Stimulated activated CD4-positive, alpha-beta T cell treated with anti-CD3 and anti-CD28 coated beads, Interleukin-1b, Interleukin-23, amount 100 ng/mL, for 1 hour (primary cell): ENCODE measurements at regions not wholly inside any gene's neighbourhood (a gene's known extent, or its start where the extent isn't known, plus 50 kb on each side); places are given as distances from the start of the nearest gene placed in this dataset.

ENCODE experiments used
- DNase-seq, 2 donors: peaks; one replicate each; pipeline ENCODE4 v3.0.0-alpha.2; 2020; ENCODE audit warnings: low read depth in 2 of 2

DNA sequence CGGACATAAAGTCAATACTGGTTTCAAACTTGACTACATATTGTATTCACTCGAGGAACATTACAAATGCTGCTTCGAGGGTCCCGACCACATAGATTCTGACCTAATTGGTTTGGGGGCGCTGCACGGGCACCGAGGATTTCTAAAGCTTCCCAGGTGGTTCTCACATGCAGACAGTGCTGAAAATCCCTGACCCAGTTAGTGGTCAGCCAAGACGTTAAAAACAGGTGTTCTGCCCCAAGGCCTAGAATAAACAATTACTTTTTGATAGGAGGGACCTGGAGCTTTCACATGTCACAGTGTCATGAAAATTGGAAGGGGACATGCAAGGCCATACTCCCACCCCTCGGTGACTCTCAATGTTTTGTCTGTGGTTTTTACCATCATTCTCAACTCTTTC, 368.9 kb downstream of the RNF144A start:
- no peak for DNase-seq

DNA sequence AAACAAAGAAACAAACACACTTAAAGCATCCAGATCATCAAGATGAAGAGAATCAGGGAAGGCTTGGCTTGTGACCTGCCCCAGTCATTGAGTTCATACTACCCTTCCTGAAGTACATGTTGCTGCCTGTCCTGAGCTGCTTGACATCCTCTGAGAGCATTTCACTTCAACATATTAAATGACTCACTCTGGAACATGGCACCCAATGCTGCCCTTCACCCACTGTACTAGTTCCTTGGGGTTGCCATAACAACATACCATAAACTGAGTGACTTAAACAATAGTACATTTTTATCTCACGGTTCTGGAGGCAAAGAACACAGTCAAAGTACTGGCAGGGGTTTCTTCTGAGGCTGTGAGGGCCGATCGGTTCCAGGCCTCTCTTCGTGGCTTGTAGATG, 371.3 kb downstream of the RNF144A start:
- DNase-seq: no peak

DNA sequence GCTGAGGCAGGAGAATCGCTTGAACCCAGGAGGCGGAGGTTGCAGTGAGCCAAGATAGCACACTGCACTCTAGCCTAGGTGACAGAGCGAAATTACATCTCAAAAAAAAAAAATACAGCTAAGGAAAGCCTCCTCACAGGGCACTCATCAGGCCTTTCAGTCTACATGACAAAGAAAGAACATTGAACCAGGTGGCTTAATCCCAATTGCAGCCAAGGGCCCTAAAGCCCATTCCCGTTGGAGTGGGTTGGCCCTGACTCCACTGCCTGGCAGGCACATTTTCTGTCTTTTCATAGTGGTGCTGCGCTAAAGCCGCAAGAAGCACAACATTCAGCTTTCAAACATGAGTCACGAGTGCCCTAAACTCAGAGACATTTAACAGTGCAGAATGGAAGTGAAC, 372.5 kb downstream of the RNF144A start:
- no peak for DNase-seq

DNA sequence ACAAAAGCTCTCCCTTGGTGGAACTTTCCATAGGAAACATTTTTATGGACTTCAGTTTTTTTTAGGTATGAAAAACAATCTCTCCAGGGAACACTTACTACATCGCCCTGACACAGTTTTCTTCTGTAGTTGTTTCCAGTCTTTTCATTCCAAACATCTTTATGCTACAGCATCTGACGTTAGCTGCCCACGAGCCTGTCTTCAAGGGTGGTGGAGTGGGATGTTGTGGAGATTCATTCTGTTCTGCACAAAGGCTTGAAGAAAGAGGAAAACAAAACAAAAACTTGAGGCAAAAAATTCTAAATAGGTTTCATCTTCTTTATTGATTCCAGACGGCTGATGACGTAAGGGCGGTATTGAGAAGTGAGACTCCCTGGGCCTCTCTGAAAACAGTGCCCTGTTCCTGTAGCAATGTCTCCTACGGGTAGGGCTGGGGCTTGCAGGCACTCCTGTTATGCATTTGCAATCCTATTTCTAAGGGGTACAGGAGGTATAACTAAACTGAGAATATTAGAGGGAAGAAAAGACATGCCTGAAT, 375.0 kb downstream of the RNF144A start:
- DNase-seq: no peak

DNA sequence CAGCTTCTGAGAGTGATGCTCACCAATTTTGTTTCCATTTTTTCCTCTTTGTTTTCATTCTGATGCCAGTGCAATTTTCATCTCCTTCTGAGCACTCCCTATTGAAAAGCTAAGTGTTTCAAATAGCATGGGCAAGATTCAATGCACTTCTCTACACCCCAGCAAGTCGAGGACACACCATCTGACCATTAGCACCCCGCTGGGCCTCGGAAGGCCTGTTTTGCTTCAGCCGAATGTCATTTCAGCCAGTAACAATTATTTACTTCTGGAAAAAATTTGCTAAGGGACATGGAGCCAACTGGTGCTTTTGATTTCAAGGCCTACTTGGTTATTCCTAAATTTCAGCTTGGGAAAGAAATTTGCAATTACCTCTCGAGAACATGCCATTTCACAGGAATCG, 392.4 kb downstream of the RNF144A start:
- DNase-seq: no peak

DNA sequence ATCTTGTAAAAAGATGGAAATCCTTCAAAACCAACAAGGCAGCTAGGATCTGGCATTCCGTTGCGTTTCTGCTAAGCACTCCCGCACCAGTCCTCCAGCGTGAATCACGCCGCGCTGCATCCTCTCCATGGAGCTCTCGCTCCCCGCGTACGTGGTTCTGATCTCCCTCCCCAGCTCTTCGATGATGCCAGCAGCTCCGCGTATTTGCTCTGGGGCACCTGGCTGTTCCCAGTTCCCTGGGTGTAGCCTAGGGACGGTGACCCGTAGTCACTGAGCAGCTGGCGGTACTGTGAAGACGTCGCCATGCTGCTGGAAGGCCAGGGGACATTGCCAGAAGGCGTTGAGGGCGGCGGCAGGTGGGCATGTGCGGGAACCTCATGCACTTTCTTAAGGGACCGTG, 407.5 kb downstream of the RNF144A start:
- no peak for DNase-seq

DNA sequence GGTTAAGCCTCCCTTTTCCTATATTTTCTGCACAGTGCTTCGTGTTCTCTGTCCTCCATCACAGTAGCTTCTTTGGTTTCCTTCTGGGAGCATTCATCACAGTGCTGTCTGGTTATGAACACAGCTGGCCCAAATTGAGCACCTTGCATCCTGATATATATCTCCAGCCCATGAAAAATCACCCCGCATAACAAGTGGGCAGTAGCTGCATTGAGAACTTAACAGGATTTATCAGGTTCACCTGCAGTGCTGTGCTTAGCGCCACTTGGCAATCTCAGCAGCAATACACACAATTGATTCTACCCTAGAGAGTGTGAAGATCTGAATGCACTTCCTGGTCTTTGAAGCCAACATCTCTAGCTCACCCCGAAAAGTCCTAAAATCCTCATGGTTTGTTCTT, 408.0 kb downstream of the RNF144A start:
- no peak for DNase-seq

DNA sequence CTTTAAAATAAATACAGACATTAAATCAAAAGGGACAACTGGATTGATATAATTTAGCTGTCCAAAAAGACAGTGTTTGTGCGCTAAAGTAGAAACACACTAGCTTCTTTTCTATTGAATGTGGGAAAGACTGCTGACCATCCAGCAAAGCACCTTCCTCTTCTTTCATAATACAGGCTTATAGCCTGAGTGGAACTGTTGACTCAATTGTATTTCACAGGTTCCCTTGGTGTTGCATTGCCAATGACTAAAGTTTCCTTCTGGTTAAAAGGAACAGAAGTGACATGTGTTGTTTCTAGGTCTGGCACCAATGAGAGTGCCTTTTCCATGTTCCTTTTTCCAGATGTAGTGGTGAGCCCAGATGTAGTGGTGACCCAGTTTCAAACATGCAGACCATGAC, 412.3 kb downstream of the RNF144A start:
- DNase-seq: no peak

DNA sequence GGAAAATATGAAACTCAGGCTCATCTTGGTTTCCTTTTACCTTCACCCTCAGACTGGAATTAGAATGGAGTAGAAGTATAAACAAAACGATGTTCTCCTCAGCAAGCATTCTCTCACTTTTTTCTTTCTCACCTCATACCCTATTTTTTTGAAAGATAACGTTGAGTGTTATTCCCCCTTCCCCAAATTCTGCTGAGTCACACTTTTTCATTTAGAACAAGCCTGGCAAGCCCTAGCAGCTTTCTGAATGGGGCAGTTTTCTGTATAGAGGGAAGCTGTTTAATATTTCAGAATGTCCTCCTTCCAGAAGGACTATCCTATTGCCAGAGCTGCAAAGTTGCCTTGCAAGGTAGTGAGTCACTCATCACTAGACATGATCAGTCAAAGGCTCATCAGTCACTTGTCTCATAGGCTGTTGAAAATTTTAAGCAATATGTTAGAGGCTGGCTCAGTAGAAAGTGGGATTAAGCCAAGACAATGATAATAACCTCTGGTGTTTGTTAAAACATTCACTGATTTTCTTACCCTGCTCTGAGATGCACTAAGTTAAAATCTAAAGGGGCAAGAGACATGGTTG, 416.1 kb downstream of the RNF144A start:
- DNase-seq: no peak

DNA sequence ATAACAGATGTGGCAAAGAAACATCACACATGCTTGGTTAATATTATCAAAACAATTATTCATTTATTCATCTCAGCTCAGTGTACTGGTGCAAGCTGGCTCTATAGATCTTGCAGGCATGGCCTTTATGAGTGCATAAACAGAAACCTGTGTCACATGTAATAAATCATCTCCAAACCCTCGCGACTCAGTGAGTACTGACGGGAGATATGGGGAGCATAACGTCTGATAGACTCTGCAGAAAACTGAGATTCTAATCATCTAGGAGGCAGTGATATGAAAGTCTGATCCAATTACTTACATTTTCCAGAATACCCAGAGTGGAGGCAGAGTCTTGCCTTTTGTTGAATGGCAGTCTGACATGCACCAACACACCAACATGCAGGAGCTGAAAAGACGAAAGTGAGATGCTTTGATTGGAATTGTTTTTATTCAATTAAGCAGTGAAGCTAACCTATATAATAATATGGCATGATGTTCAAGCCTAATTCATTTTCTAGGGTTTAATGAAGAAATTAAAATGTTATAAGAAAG, 416.8 kb downstream of the RNF144A start:
- DNase-seq: no peak

DNA sequence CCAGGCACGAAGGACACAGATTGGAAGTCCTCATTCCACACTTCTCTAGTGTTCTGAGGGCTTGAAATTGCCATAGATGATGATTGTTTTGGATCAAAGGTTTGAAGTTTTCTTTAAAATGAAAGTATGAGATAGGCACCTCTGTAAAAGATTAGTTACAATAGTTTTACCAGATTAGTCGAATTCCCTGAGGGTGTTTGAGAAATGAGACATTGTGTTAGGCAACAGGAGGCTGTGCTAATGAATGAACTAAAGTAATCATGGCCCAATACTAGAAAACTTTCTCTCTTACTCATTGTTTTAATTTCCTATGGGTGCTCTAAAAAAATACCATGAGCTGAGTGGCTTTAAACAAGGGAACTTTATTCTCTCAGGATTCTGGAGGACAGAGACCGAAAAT, 421.7 kb downstream of the RNF144A start:
- no peak for DNase-seq

DNA sequence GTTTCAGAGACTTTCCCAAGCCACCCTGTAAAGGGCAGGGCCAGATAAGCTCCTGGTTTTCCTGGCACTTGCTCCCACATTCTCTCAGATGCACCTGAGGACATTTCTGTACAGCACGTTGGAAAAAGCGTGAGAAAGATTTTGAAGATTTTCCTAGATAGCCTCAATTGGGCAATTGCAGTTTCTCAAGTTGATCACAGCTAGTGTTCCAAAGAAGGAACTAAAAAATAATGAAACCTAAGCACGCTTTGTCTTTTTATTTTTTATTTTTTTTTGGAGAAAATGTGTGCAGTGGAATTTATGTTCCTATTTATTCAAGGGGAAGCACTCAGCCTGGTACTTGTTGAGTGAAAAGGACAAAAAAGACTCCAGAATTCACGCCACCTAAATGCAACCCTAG, 429.1 kb downstream of the RNF144A start:
- no peak for DNase-seq

DNA sequence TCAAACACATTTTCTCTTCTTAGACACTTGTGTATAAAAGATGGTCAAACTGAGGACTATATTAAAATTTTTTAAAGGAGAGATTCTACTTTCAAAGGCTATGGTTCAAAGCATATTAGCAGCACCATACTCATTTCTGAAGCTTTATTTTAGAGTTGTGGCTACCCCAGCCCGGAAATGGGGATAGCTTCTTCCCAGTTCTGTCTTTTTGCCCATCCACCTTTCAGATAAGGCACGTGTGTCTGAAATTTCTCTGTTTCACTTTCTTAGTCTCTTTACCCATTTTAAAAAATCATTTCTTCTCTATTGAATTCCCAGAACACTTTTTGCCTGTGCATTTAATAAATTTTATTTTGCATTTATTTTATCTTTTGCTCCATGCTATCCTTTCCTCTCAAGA, 431.5 kb downstream of the RNF144A start:
- no peak for DNase-seq

DNA sequence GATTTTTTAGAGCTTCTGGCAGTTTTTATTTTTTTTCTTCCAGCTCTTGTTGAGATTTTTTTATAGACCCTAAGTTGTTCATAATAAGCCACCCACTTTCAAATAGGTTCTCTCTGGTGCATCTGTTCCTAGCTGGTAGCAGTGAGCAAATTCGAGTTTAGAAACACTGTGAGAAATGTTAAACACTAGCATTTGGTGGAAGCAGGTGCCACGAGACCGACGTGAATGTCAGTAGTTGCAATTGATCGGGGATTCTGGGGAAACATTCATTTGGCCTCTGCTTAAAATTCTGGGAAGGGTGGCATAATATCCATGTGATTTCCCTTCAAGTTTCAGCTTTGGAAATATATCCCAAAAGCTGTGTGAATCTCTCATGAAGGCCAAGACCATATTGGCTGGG, 435.0 kb downstream of the RNF144A start:
- no peak for DNase-seq

DNA sequence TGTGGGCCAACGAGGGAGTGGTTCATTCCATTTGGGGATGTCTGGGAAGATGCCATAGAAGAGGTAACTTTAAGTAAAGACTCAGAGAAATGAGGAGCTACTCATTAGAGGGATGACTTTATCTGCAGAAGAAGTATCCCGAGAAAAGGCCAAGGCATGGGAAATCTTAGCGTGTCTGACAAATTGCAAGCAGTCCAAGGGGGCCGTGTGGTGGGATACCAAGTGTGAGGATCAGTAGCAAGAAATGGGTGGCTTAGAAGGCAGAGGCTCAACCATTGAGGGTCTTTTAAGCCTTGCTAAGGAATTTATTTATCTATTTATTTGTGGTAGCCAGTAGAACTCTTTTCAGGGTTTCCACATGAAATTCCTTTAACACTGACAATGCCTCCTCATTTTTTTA, 436.4 kb downstream of the RNF144A start:
- DNase-seq: no peak

DNA sequence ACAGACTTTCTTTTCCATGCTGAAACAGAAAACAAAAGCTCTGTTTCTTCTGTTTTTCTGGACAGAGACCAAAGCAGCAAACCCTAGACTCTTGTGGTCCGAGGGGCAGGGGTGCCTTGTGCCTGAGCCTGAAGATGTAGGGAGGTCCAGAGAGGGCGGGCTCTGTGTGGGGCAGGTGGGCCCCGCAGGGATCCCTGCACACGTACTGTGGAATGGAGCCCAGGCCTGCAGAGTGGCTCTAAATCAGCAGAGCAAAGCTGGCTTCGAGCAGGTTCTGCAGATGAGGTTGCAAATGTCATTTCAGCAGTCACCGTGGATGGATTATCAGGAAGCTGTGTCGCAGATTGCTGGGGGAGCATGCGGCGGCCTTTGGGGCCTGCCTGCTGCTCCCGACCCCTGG, 438.6 kb downstream of the RNF144A start:
- DNase-seq: no peak

DNA sequence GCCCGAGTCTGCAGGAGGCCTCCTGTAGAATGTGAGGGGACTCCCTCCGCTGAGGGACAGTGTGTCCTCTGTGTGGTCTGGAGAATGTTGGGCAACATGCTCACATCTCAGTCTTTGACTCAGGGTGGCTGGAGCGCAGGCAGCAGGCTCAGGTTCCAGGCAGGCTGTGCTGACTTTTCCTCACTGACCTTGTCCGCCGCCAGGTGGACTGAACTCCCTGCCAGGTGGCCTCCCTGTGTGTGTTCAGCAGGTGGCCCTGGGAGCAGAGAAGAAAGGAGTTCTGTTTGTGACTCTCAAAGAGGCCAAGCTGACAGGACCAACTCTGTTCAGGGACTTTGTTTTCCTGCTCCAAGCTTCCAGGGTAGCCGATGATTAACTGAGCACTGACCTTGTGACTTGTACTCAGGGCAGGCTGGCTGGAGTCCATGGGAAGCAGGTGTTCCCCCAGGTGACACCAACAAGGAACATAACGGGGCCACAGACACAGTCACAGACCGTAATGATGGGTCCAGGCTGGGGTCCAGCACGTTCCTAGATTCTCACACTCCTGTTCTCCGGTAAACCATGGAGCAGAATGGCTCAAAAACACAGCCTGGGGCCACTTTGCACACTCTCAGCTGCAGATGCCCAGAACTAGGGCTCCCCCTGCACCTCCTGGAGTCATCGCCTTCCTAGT, 439.8 kb downstream of the RNF144A start:
- DNase-seq: no peak

DNA sequence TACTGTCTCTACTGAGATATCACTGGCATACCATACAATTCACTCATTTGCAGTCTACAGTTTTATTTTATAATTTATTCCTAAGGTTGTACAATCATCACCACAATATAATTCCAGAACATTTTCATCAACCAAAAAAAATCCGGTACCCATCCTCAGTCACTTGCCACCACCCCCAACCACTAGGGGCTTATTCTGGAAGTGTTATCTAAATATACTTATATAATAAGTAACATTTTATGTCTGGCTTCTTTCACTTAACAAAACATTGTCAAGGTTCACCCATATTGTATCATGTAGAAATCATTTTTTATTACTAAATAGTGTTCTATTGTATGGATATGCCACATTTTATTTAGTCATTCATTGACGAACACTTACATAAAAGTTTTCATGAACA, 440.8 kb downstream of the RNF144A start:
- DNase-seq: no peak

DNA sequence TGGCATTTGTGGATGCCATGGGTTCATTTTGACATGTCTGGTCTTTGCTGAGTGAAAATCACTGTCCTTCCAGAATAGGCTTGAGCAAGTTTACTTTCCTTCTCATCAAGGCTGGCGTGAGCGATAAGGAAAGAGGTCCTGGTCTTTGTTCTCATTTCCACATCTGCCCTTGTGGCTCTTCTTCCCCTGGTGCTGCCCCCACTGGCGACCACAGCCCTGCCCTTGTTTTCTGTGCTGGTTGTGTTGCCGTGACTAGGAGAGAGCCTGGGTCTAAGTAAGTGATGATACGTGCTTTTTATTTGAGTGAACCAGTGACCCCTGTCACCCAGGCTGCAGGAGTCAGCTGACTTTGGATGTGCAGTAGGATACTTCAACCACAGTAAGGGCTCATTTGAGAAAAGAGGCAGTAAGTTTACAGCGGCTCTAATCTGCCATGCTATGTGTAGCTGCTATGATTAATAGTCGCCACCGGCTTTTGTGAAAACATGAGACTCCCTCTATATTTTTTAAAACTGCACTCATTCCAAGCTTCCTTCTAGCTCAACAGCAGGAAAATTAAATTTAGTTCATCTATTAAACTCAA, 441.7 kb downstream of the RNF144A start:
- no peak for DNase-seq

DNA sequence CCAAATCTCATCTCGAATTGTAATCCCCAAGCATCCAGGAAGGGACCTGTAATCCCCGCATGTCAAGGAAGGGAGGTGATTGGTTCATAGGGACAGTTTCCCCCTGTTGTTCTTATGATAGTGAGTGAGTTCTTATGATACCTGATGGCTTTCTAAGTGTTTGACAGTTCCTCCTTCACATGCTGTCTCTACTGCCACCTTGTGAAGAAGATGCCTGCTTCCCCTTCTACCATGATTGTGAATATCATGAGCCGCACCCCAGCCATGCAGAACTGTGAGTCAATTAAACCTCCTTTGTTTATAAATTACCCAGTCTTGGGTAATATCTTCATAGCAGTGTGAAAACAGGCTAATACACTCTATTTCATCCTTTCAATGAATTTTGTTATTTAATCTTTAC, 446.7 kb downstream of the RNF144A start:
- no peak for DNase-seq

DNA sequence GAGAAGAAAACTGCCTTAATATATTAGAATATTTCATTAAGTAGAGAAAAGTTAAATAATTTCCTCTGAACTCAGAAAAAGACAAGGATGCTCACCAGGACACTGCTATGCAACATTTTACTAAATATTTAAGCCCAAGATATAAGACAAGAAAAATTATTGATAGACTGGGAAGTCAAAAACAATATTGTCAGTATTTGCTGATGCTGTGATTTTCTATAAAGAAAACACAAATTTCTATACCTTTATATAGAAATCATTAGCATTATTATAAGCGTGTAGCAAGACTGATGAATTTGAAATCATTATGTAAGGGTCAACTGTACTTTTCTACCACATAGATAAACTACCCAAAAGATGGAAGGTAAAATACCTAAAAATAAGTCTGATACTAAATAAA, 451.0 kb downstream of the RNF144A start:
- DNase-seq: no peak

DNA sequence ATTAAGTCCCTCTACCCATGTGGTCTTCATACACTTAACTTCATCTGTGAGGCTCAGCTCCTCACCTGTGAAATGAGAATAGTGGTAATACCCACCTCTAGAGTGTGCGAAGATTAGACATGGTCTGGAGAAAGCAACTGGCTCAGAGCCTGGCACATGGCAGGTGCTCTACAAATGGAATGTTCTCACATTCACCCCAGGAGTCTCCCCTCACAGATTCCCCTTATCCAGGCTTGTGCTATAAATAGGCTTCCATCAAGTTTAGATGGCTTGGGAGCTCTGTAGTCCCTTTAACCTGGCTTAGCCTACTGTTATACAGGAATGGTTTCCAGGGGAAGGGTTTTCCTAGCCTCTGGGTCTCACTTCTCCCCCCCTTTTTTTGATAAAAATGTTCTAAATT, 455.9 kb downstream of the RNF144A start:
- no peak for DNase-seq

DNA sequence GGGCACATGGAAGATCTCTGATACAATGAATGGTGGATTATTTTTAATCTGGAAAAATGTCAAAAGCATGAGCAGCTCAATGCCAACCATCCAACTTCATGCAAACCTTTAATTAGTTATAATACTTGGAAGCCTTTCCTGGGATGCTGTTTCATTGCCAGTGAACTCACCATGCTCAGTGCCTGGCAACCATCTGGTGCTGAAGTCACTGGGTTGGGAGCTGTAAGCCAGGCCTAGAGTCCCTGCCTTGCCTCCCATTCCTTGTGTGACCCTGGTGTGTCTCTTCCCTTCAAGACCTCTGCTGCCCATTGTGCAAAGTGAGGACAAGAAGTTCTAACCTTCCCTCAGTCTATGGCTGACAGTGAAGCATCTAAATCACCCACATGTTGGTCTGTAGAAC, 458.7 kb downstream of the RNF144A start:
- DNase-seq: no peak
